ENCODE measurements at regions not wholly inside any gene's neighbourhood (a gene's known extent, or its start where the extent isn't known, plus 50 kb on each side); places are given as distances from the start of the nearest gene placed in this dataset.
"Not testable (repeated sequence)": the region's sequence is repeated elsewhere in the genome, so short reads cannot be mapped to it uniquely, and the experiment has no call there.

- CTCF ChIA-PET = no interaction called here
- H3K36me3 Mint-ChIP-seq (ENCODE audit: low read depth) = no peaks in the 10 kb centered on the region
Observed at GRCh38 chr19:28999724-29000433, 213.1 kb downstream of the UQCRFS1 start.

DNA sequence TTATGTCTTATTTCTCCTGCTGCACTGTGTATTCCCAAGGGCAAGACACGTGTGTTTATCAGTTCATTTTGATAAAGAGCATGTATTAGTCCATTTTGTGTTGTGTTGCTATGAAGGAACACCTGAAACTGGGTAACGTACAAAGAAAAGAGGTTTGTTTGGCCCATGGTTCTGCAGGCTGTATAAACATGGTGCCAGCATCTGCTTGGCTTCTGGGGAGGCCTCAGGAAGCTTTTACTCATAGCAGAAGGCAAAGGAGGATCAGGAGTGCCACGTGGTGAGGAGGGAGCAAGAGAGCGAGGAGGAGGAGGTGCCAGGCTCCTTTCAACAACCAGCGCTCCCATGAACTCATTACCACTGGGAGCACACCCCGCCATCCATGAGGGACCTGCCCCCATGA lies 214.0 kb downstream of the UQCRFS1 start:
- intact Hi-C loops (cut with micrococcal nuclease) = no loop called here
- DNase-seq (no peak), ATAC-seq (no peak)
- CTCF ChIA-PET = no interaction called here
- Mint-ChIP-seq H3K36me3 (ENCODE audit: low read depth) (no peaks in the 10 kb centered on the region), H3K27me3 (peaks cover 1% of the 10 kb centered on the region), H3K9me3 (peaks cover 11% of the 10 kb centered on the region), H3K4me3 (no peak overlapping the region), H3K4me1 (ENCODE audit: low read depth) (no peaks in the 10 kb centered on the region), H3K27ac (no peak overlapping the region)
- POLR2A ChIA-PET = no interaction called here
- no peak for TF ChIP-seq CTCF (IDR thresholded peaks at IDR 0.05)

More at GRCh38 chr19:28999724-29000433, 213.1 kb downstream of the UQCRFS1 start:
- Mint-ChIP-seq H3K27me3 (peaks cover 1% of the 10 kb centered on the region), H3K27ac (no peak overlapping the region), H3K4me1 (ENCODE audit: low read depth) (no peaks in the 10 kb centered on the region), H3K4me3 (no peak overlapping the region), H3K9me3 (peaks cover 6% of the 10 kb centered on the region)
- ATAC-seq (no peak), DNase-seq (no peak)
- POLR2A ChIA-PET = no interaction called here
- TF ChIP-seq CTCF (IDR thresholded peaks at IDR 0.05) = no peak
- intact Hi-C loops (cut with micrococcal nuclease) = no loop called here

GRCh38 chr19:28997866-28998265 lies 215.1 kb downstream of the UQCRFS1 start:
- H3K4me1 Mint-ChIP-seq (ENCODE audit: low read depth); intact Hi-C loops (cut with micrococcal nuclease); DNase-seq; H3K27ac Mint-ChIP-seq; ATAC-seq; H3K4me3 Mint-ChIP-seq; CTCF ChIA-PET; H3K36me3 Mint-ChIP-seq (ENCODE audit: low read depth); H3K27me3 Mint-ChIP-seq; POLR2A ChIA-PET: not testable (repeated sequence)
- H3K9me3 Mint-ChIP-seq = peaks cover 19% of the 10 kb centered on the region

GRCh38 chr19:28990522-28990921 lies 222.4 kb downstream of the UQCRFS1 start:
- H3K36me3 Mint-ChIP-seq (ENCODE audit: low read depth) = no peaks in the 10 kb centered on the region
- H3K27me3 Mint-ChIP-seq = no peaks in the 10 kb centered on the region
- CTCF ChIA-PET = no interaction called here
- H3K9me3 Mint-ChIP-seq = peaks cover 18% of the 10 kb centered on the region
- DNase-seq (no peak), ATAC-seq (no peak)
- no peaks in the 10 kb centered on the region for H3K4me1 Mint-ChIP-seq (ENCODE audit: low read depth)
- TF ChIP-seq CTCF (IDR thresholded peaks at IDR 0.05) = no peak
- POLR2A ChIA-PET = interaction anchor here (0.6 kb wide), 1 partner anchor 30 kb away, joined by 3 read pairs; no protein-coding TSS in a partner anchor
- intact Hi-C loops (cut with micrococcal nuclease) = no loop called here
- no peak overlapping the region for H3K4me3 Mint-ChIP-seq
- H3K27ac Mint-ChIP-seq = no peak overlapping the region

GRCh38 chr19:28989739-28990138 lies 223.2 kb downstream of the UQCRFS1 start:
- no peaks in the 10 kb centered on the region for H3K27me3 Mint-ChIP-seq
- intact Hi-C loops (cut with micrococcal nuclease) = no loop called here
- ATAC-seq (no peak), DNase-seq (no peak)
- peaks cover 15% of the 10 kb centered on the region for H3K9me3 Mint-ChIP-seq
- POLR2A ChIA-PET = no interaction called here
- CTCF ChIA-PET = no interaction called here
- H3K4me1 Mint-ChIP-seq (ENCODE audit: low read depth) = no peaks in the 10 kb centered on the region
- H3K36me3 Mint-ChIP-seq (ENCODE audit: low read depth) = no peaks in the 10 kb centered on the region
- H3K4me3 Mint-ChIP-seq = no peak overlapping the region
- no peak overlapping the region for H3K27ac Mint-ChIP-seq
- no peak for TF ChIP-seq CTCF (IDR thresholded peaks at IDR 0.05)

Data from activated CD8-positive, alpha-beta T cell treated with anti-CD3 and anti-CD28 coated beads for 36 hours (primary cell).